ENCODE measurements at regions not wholly inside any gene's neighbourhood (a gene's known extent, or its start where the extent isn't known, plus 50 kb on each side); places are given as distances from the start of the nearest gene placed in this dataset.

- no peak for DNase-seq (ENCODE audit: low spot score)
Measured at GRCh38 chr2:134770702-134771101, 51.9 kb upstream of the TMEM163 start.

GRCh38 chr2:134771313-134771801 is 52.6 kb upstream of the TMEM163 start:
- peak; percentile 31 for DNase-seq (ENCODE audit: low spot score)

GRCh38 chr2:134772493-134773169 is 53.8 kb upstream of the TMEM163 start:
- DNase-seq (ENCODE audit: low spot score), result no peak

- DNase-seq (ENCODE audit: low spot score), result peak; percentile 41
Measured at GRCh38 chr2:134773335-134773734, 54.5 kb upstream of the TMEM163 start.

GRCh38 chr2:134773759-134774742 is 55.3 kb upstream of the TMEM163 start:
- peak; percentile 54 for DNase-seq (ENCODE audit: low spot score)

- peak; percentile 90 for DNase-seq (ENCODE audit: low spot score)
Measured at GRCh38 chr2:134774786-134775641, 56.2 kb upstream of the TMEM163 start.

- DNase-seq (ENCODE audit: low spot score), result no peak
Measured at GRCh38 chr2:134776836-134777235, 58.0 kb upstream of the TMEM163 start.

- no peak for DNase-seq (ENCODE audit: low spot score)
Measured at GRCh38 chr2:134777593-134777992, 58.8 kb upstream of the TMEM163 start.

GRCh38 chr2:134778372-134778771 is 59.6 kb upstream of the TMEM163 start:
- peak; percentile 24 for DNase-seq (ENCODE audit: low spot score)

- no peak for DNase-seq (ENCODE audit: low spot score)
Measured at GRCh38 chr2:134780972-134781371, 57.4 kb upstream of the ACMSD start.

GRCh38 chr2:134782107-134782506 is 56.3 kb upstream of the ACMSD start:
- DNase-seq (ENCODE audit: low spot score), result no peak

GRCh38 chr2:134782792-134783191 is 55.6 kb upstream of the ACMSD start:
- DNase-seq (ENCODE audit: low spot score), result peak; percentile 23

- DNase-seq (ENCODE audit: low spot score), result no peak
Measured at GRCh38 chr2:134783912-134784311, 54.5 kb upstream of the ACMSD start.

GRCh38 chr2:134785659-134786430 is 52.6 kb upstream of the ACMSD start:
- DNase-seq (ENCODE audit: low spot score), result no peak

- no peak for DNase-seq (ENCODE audit: low spot score)
Measured at GRCh38 chr2:134788417-134788816, 50.0 kb upstream of the ACMSD start.
